NB4 (cell line): ENCODE measurements at regions not wholly inside any gene's neighbourhood (a gene's known extent, or its start where the extent isn't known, plus 50 kb on each side); places are given as distances from the start of the nearest gene placed in this dataset.

Source experiments
- CTCF ChIP-seq: IDR thresholded peaks from one replicate; pipeline ENCODE4 v1.5.1; 2012; ENCODE audit warnings: low read depth, low read length
- MAX ChIP-seq: IDR thresholded peaks from 2 replicates; pipeline ENCODE4 v1.6.1; 2011; ENCODE audit warnings: low read depth, low read length

DNA sequence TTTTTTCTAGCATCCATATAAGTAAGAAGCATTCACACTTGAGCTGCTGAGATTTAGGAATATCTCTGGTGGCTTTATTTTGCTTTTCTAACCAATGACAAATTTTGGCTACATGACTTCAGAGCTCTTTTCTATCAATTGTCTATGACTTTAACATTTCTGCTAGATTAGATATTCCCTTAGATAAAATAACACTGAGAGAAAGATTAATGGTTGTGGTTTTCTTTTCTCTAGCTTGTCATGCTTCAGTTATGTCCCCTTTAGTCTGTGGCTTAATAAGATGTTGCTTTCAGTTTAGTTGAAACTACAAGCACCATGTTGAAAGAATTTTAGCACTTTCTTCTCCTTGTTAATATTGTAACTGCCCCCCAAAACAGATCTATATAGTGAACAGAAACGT is 665.6 kb upstream of the CCDC54 start:
- no peak for TF ChIP-seq CTCF
- TF ChIP-seq MAX: no peak
